ENCODE measurements at regions not wholly inside any gene's neighbourhood (a gene's known extent, or its start where the extent isn't known, plus 50 kb on each side); places are given as distances from the start of the nearest gene placed in this dataset.

DNA sequence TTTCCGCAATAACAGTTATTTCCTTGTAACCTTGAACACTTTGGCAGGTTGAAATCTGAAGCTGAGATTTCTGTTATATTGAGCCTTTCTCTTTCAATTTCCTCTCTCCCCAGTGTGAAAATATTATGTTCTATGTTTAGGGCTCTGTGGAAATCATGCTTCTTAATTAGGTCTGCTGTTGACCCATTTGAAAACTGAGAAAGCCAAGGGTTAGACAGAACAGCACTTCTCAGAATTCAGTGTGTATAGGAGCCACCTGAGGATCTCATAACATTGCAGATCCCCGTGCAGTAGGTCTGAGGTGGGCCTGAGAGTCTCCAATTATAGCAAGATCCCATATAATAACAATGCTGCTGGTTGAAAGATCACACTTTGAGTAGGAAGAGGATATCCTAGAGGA is 230.2 kb upstream of the NT5C1B start:
- Histone ChIP-seq H3K9ac (ENCODE audit: low read length) (no peak overlapping the region), H3K4me2 (ENCODE audit: low read length) (no peak overlapping the region), H3K9me3 (ENCODE audit: insufficient read depth, low read length) (no peaks in the 10 kb centered on the region), H3K79me2 (ENCODE audit: low read length) (no peaks in the 10 kb centered on the region), H3K27ac (ENCODE audit: low read length) (no peak overlapping the region), H3K27me3 (ENCODE audit: low read depth, low read length) (no peaks in the 10 kb centered on the region), H3K4me1 (ENCODE audit: low read length) (peaks cover 2% of the 10 kb centered on the region; the same call in 1 of the 2 replicates), H4K20me1 (ENCODE audit: insufficient read depth, low read length) (no peaks in the 10 kb centered on the region), H2AFZ (ENCODE audit: low read depth, low read length) (no peak overlapping the region), H3K36me3 (replicated peaks; ENCODE audit: low read depth, low read length) (no peaks in the 10 kb centered on the region), H3K4me3 (ENCODE audit: low read length) (no peak overlapping the region)
- no peak for TF ChIP-seq EZH2phosphoT487 (IDR thresholded peaks at IDR 0.05; ENCODE audit: low read depth)
- TF ChIP-seq, protein P1, sequence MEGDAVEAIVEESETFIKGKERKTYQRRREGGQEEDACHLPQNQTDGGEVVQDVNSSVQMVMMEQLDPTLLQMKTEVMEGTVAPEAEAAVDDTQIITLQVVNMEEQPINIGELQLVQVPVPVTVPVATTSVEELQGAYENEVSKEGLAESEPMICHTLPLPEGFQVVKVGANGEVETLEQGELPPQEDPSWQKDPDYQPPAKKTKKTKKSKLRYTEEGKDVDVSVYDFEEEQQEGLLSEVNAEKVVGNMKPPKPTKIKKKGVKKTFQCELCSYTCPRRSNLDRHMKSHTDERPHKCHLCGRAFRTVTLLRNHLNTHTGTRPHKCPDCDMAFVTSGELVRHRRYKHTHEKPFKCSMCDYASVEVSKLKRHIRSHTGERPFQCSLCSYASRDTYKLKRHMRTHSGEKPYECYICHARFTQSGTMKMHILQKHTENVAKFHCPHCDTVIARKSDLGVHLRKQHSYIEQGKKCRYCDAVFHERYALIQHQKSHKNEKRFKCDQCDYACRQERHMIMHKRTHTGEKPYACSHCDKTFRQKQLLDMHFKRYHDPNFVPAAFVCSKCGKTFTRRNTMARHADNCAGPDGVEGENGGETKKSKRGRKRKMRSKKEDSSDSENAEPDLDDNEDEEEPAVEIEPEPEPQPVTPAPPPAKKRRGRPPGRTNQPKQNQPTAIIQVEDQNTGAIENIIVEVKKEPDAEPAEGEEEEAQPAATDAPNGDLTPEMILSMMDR (IDR thresholded peaks at IDR 0.05; ENCODE audit: low read depth, low read length) = no peak

- TF ChIP-seq, protein P1 (IDR thresholded peaks at IDR 0.05; ENCODE audit: low read depth, low read length) = no peak
- no peak for TF ChIP-seq EZH2phosphoT487 (IDR thresholded peaks at IDR 0.05; ENCODE audit: low read depth)
- no peak overlapping the region for H3K4me2 ChIP-seq (ENCODE audit: low read length)
These were observed 225.0 kb upstream of the NT5C1B start for GRCh38 chr2:18814387-18814786.

DNA sequence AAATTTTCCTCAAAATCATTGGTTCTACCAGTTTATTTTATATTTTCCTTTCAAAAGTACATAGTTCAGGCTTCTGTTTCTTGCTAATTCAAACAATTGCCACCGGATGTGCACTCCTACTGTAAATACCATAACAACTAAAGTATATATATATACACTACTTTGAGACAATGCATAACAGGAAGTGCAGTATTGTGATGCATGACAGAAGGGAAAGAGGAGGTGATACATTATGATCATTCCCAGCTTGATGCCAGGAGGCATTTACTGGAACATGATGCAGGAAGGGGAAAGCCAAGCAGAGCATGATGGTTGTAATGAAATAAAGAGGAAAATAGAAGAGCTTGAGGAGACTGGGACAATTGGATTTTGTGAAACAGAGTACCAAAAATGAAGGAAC is 215.2 kb upstream of the NT5C1B start:
- TF ChIP-seq EZH2phosphoT487 (IDR thresholded peaks at IDR 0.05; ENCODE audit: low read depth) = no peak
- TF ChIP-seq, protein P1 (IDR thresholded peaks at IDR 0.05; ENCODE audit: low read depth, low read length) = no peak
- no peaks in the 10 kb centered on the region for H4K20me1 ChIP-seq (ENCODE audit: insufficient read depth, low read length)

More at GRCh38 chr2:18814387-18814786, 225.0 kb upstream of the NT5C1B start:
- Histone ChIP-seq H4K20me1 (ENCODE audit: insufficient read depth, low read length) (no peaks in the 10 kb centered on the region), H3K36me3 (replicated peaks; ENCODE audit: low read depth, low read length) (no peaks in the 10 kb centered on the region), H3K4me3 (ENCODE audit: low read length) (no peak overlapping the region), H3K27ac (ENCODE audit: low read length) (no peak overlapping the region), H3K27me3 (ENCODE audit: low read depth, low read length) (0 out of 2 replicates have a peak, but pooled peaks cover 2% of the 10 kb centered on the region), H3K9me3 (ENCODE audit: insufficient read depth, low read length) (no peaks in the 10 kb centered on the region), H3K4me1 (ENCODE audit: low read length) (peaks cover 4% of the 10 kb centered on the region; the same call in 1 of the 2 replicates), H3K79me2 (ENCODE audit: low read length) (no peaks in the 10 kb centered on the region), H3K9ac (ENCODE audit: low read length) (no peak overlapping the region), H2AFZ (ENCODE audit: low read depth, low read length) (no peak overlapping the region)

GRCh38 chr2:18803141-18803939 is 214.0 kb upstream of the NT5C1B start:
- Histone ChIP-seq H2AFZ (ENCODE audit: low read depth, low read length) (no peak overlapping the region), H4K20me1 (ENCODE audit: insufficient read depth, low read length) (no peaks in the 10 kb centered on the region), H3K27me3 (ENCODE audit: low read depth, low read length) (no peaks in the 10 kb centered on the region), H3K4me2 (ENCODE audit: low read length) (no peak overlapping the region), H3K27ac (ENCODE audit: low read length) (no peak overlapping the region), H3K36me3 (replicated peaks; ENCODE audit: low read depth, low read length) (no peaks in the 10 kb centered on the region), H3K9me3 (ENCODE audit: insufficient read depth, low read length) (no peaks in the 10 kb centered on the region), H3K4me1 (ENCODE audit: low read length) (no peaks in the 10 kb centered on the region), H3K4me3 (ENCODE audit: low read length) (no peak overlapping the region), H3K9ac (ENCODE audit: low read length) (no peak overlapping the region), H3K79me2 (ENCODE audit: low read length) (no peaks in the 10 kb centered on the region)
- TF ChIP-seq, protein P1 (IDR thresholded peaks at IDR 0.05; ENCODE audit: low read depth, low read length) = no peak
- no peak for TF ChIP-seq EZH2phosphoT487 (IDR thresholded peaks at IDR 0.05; ENCODE audit: low read depth)

More for the DNA sequence above, 215.2 kb upstream of the NT5C1B start:
- H3K9me3 ChIP-seq (ENCODE audit: insufficient read depth, low read length) = no peaks in the 10 kb centered on the region
- 0 out of 2 replicates have a peak, but pooled peaks cover 6% of the 10 kb centered on the region for H3K27me3 ChIP-seq (ENCODE audit: low read depth, low read length)
- no peak overlapping the region for H3K9ac ChIP-seq (ENCODE audit: low read length)
- no peaks in the 10 kb centered on the region for H3K79me2 ChIP-seq (ENCODE audit: low read length)
- H2AFZ ChIP-seq (ENCODE audit: low read depth, low read length) = no peak overlapping the region
- no peak overlapping the region for H3K4me2 ChIP-seq (ENCODE audit: low read length)
- H3K4me1 ChIP-seq (ENCODE audit: low read length) = no peaks in the 10 kb centered on the region
- no peaks in the 10 kb centered on the region for H3K36me3 ChIP-seq (replicated peaks; ENCODE audit: low read depth, low read length)
- H3K4me3 ChIP-seq (ENCODE audit: low read length) = no peak overlapping the region
- no peak overlapping the region for H3K27ac ChIP-seq (ENCODE audit: low read length)
